ENCODE measurements at regions not wholly inside any gene's neighbourhood (a gene's known extent, or its start where the extent isn't known, plus 50 kb on each side); places are given as distances from the start of the nearest gene placed in this dataset.
"Not testable (repeated sequence)": the region's sequence is repeated elsewhere in the genome, so short reads cannot be mapped to it uniquely, and the experiment has no call there.

- no peak for DNase-seq
Measured at GRCh38 chr12:126204326-126204725, 1139.1 kb downstream of the AACS start.

- no peak for DNase-seq
Measured at GRCh38 chr12:126210026-126210425, 1144.8 kb downstream of the AACS start.

- DNase-seq = no peak
Measured at GRCh38 chr12:126210448-126210847, 1145.2 kb downstream of the AACS start.

GRCh38 chr12:126212824-126213223 lies 1147.6 kb downstream of the AACS start:
- no peak for DNase-seq

GRCh38 chr12:126218697-126219096 lies 1153.5 kb downstream of the AACS start:
- no peak for DNase-seq

GRCh38 chr12:126219139-126219538 lies 1153.9 kb downstream of the AACS start:
- no peak for DNase-seq

GRCh38 chr12:126219654-126220279 lies 1154.5 kb downstream of the AACS start:
- DNase-seq = no peak

- DNase-seq = no peak
Measured at GRCh38 chr12:126224032-126224431, 1158.8 kb downstream of the AACS start.

GRCh38 chr12:126228936-126229335 lies 1163.7 kb downstream of the AACS start:
- DNase-seq = no peak

- no peak for DNase-seq
Measured at GRCh38 chr12:126232711-126233110, 1167.5 kb downstream of the AACS start.

- DNase-seq = no peak
Measured at GRCh38 chr12:126233625-126234024, 1168.4 kb downstream of the AACS start.

GRCh38 chr12:126243814-126244440 lies 1178.7 kb downstream of the AACS start:
- DNase-seq = no peak

- DNase-seq = no peak
Measured at GRCh38 chr12:126247936-126248335, 1182.7 kb downstream of the AACS start.

GRCh38 chr12:126248871-126249403 lies 1183.7 kb downstream of the AACS start:
- DNase-seq = no peak

GRCh38 chr12:126258190-126258589 lies 1193.0 kb downstream of the AACS start:
- no peak for DNase-seq

GRCh38 chr12:126262829-126263228 lies 1197.6 kb downstream of the AACS start:
- no peak for DNase-seq

- no peak for DNase-seq
Measured at GRCh38 chr12:126268222-126268621, 1203.0 kb downstream of the AACS start.

- DNase-seq = no peak
Measured at GRCh38 chr12:126271159-126271558, 1205.9 kb downstream of the AACS start.

- DNase-seq = no peak
Measured at GRCh38 chr12:126282691-126283090, 1217.5 kb downstream of the AACS start.

- DNase-seq = no peak
Measured at GRCh38 chr12:126286203-126286602, 1221.0 kb downstream of the AACS start.

- DNase-seq = no peak
Measured at GRCh38 chr12:126290456-126290855, 1225.2 kb downstream of the AACS start.

- DNase-seq = not testable (repeated sequence)
Measured at GRCh38 chr12:126291987-126292386, 1226.8 kb downstream of the AACS start.

- DNase-seq = no peak
Measured at GRCh38 chr12:126295652-126296051, 1230.4 kb downstream of the AACS start.

GRCh38 chr12:126309278-126309677 lies 1244.0 kb downstream of the AACS start:
- no peak for DNase-seq

Data from C1 segment of cervical spinal cord (tissue), 14 donors.